ENCODE measurements at regions not wholly inside any gene's neighbourhood (a gene's known extent, or its start where the extent isn't known, plus 50 kb on each side); places are given as distances from the start of the nearest gene placed in this dataset.

GRCh38 chr3:27945229-27945628 lies 223.1 kb upstream of the EOMES start:
- DNase-seq: no peak

DNA sequence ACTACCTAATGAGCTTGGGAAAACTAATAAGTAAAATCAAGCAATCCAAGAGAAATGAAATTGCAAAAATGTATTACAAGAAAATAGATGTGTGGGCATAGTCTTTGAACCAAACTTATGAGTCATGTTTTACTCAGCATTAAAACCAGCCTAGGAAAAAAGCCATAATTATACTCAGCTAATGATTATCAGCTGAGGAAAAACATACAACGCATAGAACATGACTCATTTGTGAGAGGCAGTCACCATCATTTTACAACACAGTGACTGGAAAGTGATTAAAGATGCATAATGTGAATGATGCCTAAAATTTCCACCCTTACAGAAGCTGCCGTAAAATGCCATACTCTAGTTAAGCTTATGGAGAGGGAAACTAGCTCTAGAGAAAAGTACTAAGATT lies 238.0 kb upstream of the EOMES start:
- DNase-seq: peak; percentile 23 to 77 (median 64)

DNA sequence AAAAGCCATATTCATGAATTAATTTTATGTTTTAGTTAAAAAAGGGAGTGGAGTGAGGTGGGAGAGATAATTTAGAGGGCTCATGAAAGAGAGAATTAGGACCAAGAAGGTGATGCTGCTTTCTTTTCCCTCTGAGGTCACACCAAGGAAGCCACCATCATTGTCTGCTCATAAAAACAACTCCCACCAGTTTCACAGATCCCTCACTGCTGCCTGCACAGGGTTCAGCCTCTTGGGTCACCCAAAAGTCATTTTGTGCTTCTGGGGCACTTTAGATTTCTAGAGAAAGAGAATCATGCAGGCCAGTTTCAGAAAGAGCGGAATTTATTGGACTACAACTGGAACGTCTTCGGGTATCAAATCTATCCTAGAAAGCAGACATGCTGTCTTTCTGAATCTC lies 241.4 kb upstream of the EOMES start:
- DNase-seq: no peak

DNA sequence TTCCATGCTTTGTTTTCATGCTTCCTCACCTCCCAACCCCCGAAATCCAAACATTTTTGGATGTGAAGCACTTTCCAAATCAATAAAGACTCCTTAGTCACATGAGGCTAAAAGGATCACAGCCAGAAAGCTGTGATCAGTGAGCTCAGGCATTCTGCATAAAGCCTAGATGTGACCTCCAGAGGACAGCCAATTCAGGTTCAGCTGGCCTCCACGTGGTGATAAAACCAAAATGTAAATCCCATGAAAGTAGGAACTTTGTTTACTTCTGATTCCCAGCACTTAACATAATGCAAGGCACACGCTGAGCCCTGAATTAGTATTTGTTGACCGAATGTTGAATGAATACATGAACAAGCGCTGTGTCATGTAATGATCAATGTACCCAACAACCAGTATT lies 249.5 kb upstream of the EOMES start:
- DNase-seq: no peak

DNA sequence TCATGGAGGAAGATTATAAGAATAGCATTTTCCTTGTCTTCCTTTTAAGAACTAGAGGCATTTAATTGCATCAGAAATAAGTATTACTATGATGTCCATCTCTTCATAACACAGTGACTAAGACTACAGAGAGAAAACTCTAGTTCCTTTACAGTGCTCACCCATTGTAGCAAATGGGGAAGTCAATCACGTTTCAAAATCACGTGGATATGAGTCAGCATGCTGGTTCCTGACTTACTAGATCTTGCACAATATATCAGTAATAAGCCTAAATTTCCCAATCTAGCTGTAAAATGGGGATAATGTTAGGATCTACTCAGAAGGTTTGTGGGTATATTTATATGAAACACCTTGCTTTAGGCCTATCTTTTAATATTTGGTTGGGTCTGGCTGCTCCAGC lies 254.8 kb upstream of the EOMES start:
- DNase-seq: peak; percentile 84 to 97 (median 96)

GRCh38 chr3:27978440-27978839 lies 256.3 kb upstream of the EOMES start:
- no peak for DNase-seq

DNA sequence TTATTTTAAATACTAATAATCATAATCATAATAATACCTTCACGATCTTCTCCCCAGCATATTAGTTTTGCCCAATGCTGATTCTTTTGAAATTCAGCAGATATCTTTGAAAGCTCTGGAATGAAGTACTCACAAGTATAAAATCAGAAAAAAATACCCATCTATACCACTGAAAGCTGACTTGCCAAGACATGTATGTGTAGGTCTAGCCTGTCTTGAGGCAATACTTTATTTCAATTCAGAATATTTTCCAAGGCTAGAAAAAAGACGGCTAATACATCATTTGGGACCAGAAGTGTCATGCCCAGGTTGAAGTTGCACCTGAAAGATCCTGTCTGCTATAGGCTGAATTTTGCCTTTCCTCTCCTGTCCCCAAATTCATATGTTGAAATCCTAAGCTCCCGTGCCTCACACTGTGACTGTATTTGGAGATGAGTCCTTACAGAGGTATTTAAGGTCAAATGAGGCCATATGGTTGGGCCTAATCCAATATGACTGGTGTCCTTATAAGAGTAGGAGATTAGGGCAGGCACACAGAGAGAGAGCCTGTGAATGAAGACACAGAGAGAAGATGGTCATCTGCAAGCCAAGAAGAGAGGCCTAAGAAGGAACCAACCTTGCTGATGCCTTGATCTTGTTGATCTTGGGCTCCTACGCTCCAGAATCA lies 255.9 kb upstream of the CMC1 start:
- no peak for DNase-seq

DNA sequence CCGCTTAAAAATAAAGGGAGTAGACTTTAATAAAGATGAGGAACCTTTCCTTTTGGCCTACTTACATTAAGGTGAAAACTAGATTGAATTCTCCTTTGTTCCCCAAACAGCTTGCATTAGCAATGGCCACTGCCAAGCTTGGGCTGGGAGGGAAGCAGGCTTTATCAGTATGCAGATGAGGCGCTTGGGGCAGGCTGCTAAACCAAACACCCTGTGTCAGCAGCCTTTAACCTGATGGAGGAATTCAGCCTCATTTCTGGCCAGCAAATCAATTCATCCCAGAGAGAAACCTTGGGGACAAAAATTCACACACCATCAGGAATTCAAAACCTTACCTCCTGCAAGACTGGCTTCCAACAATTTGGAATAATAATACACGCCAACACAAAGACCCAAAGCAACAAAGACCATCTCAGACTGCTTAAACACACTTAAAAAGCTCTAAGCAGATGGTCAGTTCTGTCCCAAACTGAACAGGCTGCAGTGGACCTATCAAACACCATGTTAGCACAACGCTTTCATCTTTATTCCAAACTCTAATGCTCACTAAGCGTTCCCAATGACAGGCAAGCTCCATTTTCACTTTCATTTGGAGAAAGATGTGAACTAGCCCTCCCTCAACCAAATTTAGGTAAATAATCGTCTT lies 255.1 kb upstream of the CMC1 start:
- DNase-seq: no peak

DNA sequence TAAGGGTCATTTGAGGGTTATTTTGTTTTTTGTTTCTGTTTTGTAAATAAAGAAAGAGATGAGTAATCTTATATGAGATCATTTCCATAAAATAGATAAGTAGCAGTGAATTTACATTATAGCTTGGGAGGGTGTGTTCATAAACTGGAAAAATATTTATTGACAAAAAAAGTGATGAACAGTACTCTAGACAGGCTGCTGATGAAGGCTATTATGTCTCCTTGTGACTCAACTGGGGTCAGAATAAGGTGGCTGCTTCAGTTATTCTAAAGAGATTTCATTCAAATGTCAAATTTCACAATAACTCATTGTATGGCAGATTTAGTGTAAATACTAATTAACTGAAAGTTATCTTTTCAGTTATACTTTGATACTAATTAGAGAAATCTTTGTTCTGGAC lies 251.1 kb upstream of the CMC1 start:
- DNase-seq: peak in 2 of 3 donors; percentile 9 to 18

- DNase-seq: no peak
Measured at GRCh38 chr3:27990837-27991236, 250.6 kb upstream of the CMC1 start.

- DNase-seq: no peak
Measured at GRCh38 chr3:27993051-27993450, 248.4 kb upstream of the CMC1 start.

DNA sequence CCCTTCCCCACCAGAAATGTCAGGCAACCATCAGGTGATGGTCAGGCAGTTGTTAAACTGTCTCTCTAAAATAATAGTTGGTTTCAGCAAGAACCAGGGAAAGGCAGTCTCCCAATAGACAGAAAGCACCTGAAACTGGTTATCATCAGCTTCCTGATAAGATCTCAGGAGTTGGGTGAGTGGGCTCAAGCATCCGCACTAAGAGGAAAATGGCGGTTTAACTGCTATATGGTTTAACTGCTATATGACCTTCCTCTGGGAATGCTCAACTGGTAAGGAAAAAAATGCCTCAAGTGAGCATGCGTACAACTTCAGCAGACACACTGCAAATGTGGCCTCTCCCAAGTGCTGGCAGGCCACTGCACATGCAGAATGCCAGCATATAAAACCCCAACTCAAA lies 240.8 kb upstream of the CMC1 start:
- DNase-seq: no peak

DNA sequence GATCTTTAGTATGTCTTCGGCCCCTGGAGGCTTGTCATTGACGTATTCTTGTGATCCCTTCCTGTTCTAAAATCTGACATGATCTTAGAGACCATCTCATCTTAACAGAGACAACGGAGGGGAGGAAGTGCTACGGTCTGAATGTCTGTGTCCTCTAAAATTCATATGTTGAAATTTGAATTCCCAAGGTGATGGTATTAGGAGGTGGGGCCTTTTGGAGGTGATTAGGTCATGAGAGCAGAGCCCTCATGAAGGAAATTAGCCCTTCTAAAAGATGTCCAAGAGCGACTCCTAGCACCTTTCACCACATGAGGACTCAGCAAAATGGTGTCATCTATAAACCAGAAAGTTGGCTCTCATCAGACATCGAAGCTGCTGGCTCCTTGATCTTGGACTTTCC lies 233.2 kb upstream of the CMC1 start:
- DNase-seq: no peak

GRCh38 chr3:28012830-28013229 lies 228.6 kb upstream of the CMC1 start:
- DNase-seq: no peak

DNA sequence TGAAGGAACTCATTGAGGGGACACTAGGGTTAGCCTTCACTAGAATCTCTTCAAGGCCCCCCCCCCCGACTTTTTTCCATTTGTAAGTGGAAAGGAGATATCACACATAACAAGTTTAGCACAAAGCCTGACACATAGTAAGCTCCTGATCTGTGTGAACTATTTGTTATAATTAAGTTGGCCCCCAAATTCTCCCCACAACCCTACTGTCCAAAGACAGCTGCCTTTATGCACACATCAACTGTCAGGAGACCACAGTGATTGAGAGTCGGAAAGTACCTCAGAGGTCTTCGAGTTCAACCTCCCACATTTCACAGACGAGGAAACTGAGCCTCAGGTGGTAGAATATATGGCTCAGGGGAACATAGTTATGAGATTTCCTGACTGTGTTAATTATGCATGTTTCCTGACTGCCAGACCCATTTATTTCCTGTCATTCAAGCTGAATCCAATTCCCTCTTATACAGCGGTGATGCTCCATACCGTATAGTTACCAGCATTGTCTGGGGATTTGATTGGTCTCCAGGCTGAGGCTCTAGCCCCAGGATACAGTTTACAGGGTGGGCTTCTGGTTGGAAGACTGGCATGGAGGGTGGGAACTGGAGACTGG lies 227.4 kb upstream of the CMC1 start:
- no peak for DNase-seq

DNA sequence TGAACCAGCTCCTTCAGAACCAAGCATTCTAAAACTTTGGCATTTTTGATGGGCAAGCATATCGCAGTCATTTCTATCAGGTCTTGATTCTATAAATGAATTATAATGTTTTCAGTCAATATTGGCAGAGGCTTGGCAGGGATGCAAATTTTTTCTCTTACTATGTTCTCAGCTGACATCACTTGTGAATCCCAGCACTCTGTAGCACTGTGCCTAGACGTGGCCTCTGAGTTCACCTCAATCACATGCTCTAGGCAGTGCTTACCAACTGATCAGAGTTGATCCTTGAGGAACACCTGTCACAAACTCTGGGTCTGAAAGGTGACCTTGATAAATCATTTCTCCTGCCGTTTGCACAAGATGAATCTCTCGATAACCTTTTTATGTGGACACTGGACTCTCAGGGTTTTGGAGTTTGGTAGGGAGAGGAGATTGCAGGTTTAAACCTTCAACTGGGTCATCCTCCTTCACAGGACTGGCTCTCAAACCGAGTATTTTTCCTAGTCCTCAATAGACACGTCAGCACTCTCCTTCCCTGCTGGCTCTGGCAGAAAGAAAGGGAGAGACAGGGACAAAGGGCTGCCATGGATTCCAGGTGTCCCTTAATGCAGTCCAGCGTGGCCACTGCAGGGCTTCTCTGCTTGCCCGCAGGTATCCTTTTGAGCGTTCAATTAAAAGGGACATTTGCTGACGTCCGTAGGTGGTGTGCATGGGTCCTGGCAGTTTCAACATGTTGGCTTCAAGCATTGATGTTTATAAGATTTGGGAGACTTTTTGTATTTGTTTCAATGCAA lies 222.3 kb upstream of the CMC1 start:
- no peak for DNase-seq

DNA sequence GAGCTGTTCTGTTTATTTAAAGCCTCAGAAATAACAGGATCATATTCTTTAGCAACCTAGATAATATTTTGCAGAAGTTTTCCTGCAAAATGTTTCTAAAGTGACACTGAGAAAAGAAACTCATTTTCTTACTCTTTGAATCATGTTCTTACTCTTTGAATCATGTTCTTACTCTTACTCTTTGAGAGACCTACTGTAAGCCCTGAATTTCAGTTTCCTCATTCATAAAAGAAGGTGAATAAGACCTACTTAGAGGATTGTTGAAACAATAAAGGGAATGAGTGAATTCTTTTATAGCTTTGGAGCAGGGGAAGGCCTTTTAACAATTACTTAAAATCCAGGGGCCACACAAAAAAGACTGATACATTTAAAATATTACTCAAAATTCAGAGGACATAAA lies 221.7 kb upstream of the CMC1 start:
- no peak for DNase-seq

GRCh38 chr3:28022916-28023315 lies 218.5 kb upstream of the CMC1 start:
- DNase-seq: peak in 2 of 3 donors; percentile 5 to 20

- no peak for DNase-seq
Measured at GRCh38 chr3:28028554-28028953, 212.9 kb upstream of the CMC1 start.

DNA sequence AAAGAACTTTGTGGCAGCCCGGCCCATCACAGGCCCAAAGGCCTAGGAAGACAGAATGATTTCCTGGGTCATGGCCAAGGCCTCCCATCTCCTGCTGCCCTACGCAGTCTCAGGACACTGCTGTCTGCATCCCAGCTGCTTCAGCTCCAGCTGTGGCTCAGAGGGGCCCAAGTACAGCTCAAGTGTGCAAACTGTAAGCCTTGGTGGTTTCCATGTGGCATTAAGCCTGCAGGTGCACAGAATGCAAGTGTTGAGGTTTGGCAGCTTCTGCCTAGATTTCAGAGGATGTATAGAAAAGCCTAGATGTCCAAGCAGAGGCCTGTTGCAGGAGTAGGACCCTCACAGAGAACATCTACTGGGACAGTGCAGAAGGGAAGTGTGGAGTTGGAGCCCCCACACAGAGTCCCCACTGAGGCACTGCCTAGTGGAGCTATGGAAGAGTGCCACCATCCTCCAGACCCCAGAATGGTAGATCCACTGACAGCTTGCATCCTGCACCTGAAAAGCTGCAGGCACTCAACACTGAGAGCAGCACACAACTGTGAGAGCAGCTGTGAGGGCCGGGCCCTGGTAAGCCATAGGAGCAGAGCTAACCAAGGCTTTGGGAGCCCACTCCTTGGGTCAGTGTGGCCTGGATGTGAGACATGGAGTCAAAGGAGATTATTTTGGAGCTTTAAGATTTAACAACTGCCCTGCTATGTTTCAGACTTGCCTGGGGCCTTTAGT lies 208.2 kb upstream of the CMC1 start:
- no peak for DNase-seq

GRCh38 chr3:28036599-28037575 lies 204.5 kb upstream of the CMC1 start:
- no peak for DNase-seq

GRCh38 chr3:28039234-28039633 lies 202.2 kb upstream of the CMC1 start:
- DNase-seq: no peak

Data from suppressor macrophage treated with lipopolysaccharide for 1 hour (primary cell).